ENCODE measurements at regions not wholly inside any gene's neighbourhood (a gene's known extent, or its start where the extent isn't known, plus 50 kb on each side); places are given as distances from the start of the nearest gene placed in this dataset.
"Not testable (repeated sequence)": the region's sequence is repeated elsewhere in the genome, so short reads cannot be mapped to it uniquely, and the experiment has no call there.

DNA sequence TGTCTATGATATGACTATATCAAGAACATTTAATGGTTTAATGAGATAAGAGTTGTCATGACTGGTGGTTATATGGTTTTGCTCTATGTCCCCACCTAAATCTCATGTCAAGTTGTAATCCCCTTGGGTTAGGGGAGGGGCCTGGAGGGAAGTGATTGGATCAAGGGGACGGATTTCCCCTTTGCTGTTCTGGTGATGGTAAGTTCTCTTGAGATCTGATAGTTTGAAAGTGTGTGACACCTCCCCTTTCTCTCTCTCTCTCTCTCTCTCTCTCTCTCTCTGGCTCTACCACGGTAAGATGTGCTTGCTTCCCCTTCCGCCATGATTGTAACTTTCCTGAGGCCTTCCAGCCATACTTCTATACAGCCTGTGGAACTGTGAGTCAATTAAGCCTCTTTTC, 803.4 kb downstream of the TRIML1 start:
- DNase-seq (ENCODE audit: low read depth): peak; percentile 3

- no peak for DNase-seq (ENCODE audit: low read depth)
Observed at GRCh38 chr4:188949596-188949995, 810.4 kb downstream of the TRIML1 start.

GRCh38 chr4:188955066-188955465, 815.8 kb downstream of the TRIML1 start:
- no peak for DNase-seq (ENCODE audit: low read depth)

DNA sequence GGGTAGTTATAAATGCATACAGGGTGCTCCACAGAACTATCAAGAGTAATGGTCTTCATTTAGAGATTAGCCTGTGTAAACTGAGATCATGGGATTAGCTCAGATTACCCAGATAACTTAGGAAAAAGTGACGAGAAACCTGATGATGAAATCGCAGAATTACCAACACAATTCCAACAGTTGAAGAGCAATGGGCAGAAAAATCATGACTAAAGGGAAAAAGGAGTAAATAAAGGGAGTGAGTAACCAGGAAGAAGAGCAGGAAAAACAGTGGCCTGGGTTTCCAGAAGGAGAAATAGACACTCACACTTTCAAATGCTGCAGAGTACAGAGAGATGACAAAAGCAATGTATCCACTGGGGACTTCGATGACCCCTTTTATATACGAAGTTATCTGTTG, 817.3 kb downstream of the TRIML1 start:
- DNase-seq (ENCODE audit: low read depth): no peak

DNA sequence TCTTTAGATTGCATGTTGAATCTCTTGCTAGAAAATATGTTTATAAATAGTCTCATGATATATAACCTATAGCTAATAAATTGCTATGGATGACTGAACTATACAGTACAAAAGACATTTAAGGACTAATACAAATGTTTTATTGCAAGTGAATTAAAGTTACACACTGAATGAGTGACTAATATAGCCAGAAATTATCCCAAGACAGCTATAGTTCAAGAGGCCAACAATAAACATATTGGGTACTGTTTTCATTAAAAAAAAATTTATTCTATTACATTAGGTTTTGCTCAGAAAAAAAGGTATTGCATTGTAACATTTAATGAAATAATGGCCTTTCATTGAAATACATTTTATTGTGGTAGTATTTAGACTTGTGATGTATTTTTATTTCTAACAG, 819.1 kb downstream of the TRIML1 start:
- DNase-seq (ENCODE audit: low read depth): no peak

- DNase-seq (ENCODE audit: low read depth): no peak
Observed at GRCh38 chr4:188959424-188959823, 820.2 kb downstream of the TRIML1 start.

- DNase-seq (ENCODE audit: low read depth): no peak
Observed at GRCh38 chr4:188960411-188961093, 821.3 kb downstream of the TRIML1 start.

DNA sequence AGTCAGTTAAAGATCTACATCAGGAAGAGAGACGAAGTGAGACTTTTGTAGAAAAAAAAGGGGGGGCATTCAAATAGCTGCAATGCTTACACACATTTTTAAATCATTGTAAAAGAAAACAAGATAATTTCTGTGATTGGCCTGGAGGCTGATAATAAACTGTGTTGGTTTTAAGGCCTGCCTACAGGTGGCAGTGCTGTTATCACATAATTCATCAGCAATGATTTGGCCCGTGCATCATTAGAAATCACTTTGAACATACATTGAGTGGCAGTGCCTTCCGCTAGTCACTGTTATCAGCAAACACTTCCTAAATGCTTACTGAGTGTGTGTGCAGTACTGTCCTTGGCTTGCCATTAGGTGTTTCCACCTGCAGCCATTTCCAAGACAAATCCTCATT, 831.9 kb downstream of the TRIML1 start:
- DNase-seq (ENCODE audit: low read depth): peak; percentile 35

DNA sequence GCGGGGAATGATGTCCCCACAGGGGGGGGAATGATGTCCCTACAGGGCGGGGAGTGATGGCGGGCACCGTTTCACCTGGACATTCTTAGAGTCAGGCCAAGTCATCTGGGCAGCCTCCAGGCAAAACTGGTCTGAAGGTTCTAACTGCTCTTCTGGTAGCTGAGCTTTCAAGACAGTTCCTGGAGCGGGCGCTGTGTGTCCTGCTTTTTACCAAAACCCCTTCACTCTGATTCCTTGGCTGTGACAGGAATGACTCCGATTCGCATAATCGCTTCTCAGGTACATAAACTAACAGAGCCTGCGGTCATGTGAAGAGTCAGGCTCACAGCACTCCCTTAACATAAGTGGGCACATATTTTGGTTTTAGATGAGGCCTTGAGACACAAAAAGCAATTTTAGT, 836.0 kb downstream of the TRIML1 start:
- DNase-seq (ENCODE audit: low read depth): no peak

- DNase-seq (ENCODE audit: low read depth): peak; percentile 71
Observed at GRCh38 chr4:188976644-188977115, 837.4 kb downstream of the TRIML1 start.

DNA sequence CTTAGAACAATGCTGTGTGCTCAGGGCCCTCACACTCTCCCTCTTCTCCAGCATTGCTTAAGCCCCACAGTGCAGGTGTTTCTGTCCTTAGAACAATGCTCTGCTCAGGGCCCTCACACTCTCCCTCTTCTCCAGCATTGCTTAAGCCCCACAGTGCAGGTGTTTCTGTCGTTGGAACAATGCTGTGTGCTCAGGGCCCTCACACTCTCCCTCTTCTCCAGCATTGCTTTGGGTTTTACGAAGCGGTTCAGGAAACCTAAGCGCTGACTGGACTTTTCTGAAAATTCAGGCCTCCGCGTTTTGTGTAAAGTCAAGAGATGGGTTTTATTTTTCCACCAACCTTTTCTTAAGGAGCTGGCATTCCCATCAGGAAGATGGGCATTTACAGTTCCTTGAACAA, 838.0 kb downstream of the TRIML1 start:
- DNase-seq (ENCODE audit: low read depth): not testable (repeated sequence)

DNA sequence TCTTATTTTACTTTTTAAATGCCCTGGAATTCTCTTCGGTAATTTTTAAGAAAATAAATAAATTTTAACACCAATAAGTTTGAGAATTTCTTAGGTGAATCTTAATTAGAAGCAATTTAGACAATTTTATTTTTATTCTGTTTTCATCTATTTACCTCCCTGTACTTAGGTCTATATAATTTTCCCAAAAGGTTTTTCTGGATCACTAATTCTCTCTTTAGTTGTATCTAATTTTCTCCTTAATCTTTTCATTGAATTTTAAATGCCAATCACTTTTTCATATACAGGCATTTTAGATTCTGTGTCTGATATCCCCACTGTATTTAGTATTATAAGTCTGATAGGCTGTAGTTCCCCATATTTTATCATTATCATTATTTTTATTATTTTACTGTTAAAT, 845.3 kb downstream of the TRIML1 start:
- no peak for DNase-seq (ENCODE audit: low read depth)

DNA sequence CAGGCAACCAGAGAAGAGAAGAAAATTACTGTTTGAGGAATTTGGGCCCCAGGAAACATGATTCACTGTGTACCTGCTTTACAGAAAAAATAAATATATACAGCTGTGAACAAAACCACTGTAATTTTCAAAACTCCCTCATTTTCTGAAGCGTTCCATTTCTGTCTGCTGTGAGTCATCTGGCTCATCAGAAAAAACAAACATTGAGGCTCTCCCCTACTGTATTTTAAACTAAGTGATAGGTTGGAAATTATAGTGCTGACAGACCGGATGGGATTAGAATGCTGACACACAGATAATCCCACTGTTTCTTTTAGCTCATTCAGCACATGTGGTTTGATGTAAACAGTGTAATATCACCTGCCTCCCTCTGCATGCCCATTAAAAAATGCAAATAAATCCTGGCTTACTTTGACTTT, 847.0 kb downstream of the TRIML1 start:
- peak; percentile 88 for DNase-seq (ENCODE audit: low read depth)

- no peak for DNase-seq (ENCODE audit: low read depth)
Observed at GRCh38 chr4:188987011-188987410, 847.8 kb downstream of the TRIML1 start.

DNA sequence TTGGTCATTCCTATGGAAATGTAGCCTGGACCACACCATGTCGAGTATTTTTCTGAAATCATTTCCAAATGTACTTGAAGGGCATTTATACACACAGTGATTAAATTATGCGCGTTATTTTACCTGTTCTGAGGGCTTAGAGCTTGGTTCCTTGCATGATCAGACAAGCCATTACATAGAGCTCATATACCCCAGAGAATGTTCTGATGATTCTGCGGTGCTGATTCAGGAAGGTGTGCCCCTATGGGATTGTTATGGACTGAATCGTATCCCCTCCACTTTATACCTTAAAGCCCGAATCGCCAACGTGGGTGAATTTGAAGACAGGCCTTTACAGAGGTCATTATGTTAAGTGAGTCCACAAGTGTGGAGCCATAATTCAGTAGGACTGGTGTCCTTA, 848.9 kb downstream of the TRIML1 start:
- DNase-seq (ENCODE audit: low read depth): no peak

DNA sequence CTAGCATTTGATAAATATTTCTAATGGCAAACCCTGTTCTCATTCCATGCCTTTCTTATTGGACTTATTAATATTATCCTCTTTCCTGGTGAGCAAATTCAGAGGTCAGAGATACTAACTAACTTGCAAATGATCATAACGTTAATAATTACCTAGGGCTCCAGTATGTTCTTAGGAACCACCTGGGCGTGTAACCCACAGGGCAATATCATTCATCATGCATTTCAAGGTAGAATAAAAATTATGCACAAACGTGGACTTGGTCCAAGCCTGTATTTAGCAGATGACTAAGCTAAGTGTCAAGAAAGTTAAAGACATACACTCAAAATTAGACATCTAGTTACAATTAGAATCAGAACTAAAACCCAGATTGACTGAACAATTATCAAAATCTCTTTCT, 850.1 kb downstream of the TRIML1 start:
- no peak for DNase-seq (ENCODE audit: low read depth)

- DNase-seq (ENCODE audit: low read depth): no peak
Observed at GRCh38 chr4:188992706-188993105, 853.5 kb downstream of the TRIML1 start.

DNA sequence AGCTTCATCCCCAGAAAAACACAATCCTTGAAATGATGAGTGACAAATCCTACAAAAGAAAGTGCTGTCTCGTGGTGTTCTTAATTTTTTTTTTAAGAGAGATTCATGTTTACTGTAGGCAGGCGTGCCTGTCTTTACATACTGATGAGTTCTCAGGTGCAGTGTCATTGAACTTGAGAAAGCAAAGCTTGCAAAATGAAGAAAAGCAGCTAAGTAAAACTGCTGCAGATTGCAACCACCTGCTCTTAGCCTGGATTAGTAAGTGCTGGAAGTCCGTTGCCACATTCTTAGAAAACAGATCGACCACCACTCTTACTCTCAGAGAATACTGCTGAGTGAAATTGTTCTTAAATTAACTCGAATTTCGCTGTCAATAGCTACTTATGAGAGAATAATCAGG, 854.6 kb downstream of the TRIML1 start:
- no peak for DNase-seq (ENCODE audit: low read depth)

DNA sequence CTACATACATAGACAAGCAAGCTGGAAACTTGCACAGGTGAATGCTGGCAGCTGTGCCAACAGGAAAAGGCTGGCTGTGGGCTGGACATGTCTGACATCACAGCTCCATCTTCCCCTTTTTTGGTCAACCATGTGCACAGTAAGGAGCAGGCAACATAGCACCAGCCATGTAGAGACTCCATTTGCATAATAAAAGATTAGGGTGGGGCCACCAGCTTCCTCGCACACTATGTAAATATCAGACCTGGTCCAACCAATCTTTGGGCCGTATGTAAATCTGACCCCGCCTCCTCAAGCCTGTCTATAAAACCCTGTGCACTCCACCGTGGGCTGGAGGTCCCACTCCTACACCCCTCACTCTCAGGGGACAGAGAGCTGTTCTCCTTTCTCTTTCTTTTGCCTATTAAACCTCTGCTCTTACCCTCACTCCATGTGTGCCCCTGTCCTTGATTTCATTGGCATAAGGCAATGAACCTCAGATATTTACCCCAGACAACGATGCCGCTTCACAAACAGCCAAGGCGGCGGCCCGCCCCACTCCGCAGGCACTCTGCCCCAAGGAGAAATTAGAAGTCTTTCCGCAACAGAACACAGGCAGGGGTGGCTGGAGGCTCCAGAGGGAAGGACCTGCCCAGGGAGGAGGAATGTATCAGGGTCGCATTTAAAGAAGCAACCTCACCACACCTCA, 862.2 kb downstream of the TRIML1 start:
- no peak for DNase-seq (ENCODE audit: low read depth)

DNA sequence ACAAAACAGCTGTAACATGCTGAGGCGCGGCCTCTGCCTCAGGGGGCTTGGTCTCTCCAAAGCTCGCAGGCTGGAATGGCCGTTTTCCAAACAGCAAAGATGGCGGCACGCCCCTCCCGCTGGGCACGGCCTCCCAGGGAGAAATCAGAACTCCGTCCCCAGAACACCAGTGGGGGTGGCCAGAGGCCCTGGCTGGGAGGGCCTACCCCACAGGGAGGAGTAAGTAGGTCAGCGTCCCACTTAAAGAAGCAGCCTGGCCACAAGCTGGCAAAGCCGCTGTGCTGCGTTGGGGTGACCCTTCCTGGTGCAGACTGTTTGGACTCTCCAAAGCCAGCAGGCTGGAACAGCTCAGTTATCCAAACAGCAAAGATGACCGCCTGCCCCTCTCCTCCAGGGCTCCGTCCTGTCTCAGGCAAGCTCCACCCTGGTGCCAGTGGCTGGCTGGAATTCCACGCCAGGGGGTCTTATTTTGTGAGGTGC, 862.8 kb downstream of the TRIML1 start:
- DNase-seq (ENCODE audit: low read depth): no peak

GRCh38 chr4:189002475-189002874, 863.2 kb downstream of the TRIML1 start:
- DNase-seq (ENCODE audit: low read depth): no peak

DNA sequence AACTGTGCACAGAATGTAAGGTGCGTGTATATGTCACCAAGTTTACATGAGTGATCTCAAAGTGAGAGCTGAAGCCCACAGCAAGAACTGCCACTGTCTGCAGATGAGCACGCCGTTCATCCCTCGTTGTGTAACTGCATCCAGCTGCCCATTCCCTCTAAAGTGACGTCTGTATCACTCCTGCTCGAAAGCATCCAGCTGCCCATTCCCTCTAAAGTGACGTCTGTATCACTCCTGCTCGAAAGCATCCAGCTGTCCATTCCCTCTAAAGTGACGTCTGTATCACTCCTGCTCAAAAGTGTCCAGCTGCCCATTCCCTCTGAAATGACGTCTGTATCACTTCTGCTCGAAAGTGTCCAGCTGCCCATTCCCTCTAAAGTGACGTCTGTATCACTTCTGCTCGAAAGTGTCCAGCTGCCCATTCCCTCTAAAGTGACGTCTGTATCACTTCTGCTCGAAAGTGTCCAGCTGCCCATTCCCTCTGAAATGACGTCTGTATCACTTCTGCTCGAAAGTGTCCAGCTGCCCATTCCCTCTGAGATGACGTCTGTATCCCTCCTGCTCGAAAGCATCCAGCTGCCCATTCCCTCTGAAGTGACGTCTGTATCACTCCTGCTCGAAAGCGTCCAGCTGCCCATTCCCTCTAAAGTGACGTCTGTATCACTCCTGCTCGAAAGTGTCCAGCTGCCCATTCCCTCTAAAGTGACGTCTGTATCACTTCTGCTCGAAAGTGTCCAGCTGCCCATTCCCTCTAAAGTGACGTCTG, 871.4 kb downstream of the TRIML1 start:
- DNase-seq (ENCODE audit: low read depth): not testable (repeated sequence)

- peak; percentile 73 for DNase-seq (ENCODE audit: low read depth)
Observed at GRCh38 chr4:189021831-189022230, 882.6 kb downstream of the TRIML1 start.

Measured in M059J (cell line).